ENCODE measurements at regions not wholly inside any gene's neighbourhood (a gene's known extent, or its start where the extent isn't known, plus 50 kb on each side); places are given as distances from the start of the nearest gene placed in this dataset.

- no peaks in the 10 kb centered on the region for H4K20me1 ChIP-seq (ENCODE audit: insufficient read depth, low read length)
- no peaks in the 10 kb centered on the region for H3K79me2 ChIP-seq (ENCODE audit: low read length)
- no peak overlapping the region for H3K4me3 ChIP-seq (ENCODE audit: low read length)
- H3K36me3 ChIP-seq (replicated peaks; ENCODE audit: low read depth, low read length): no peaks in the 10 kb centered on the region
- H3K27me3 ChIP-seq (ENCODE audit: low read depth, low read length): no peaks in the 10 kb centered on the region
- no peak overlapping the region for H3K27ac ChIP-seq (ENCODE audit: low read length)
- no peak for TF ChIP-seq CTCF (IDR thresholded peaks at IDR 0.05; ENCODE audit: low read depth, low read length)
- TF ChIP-seq EZH2phosphoT487 (IDR thresholded peaks at IDR 0.05; ENCODE audit: low read depth): no peak
- peak overlapping the region; percentile 77 for H2AFZ ChIP-seq (ENCODE audit: low read depth, low read length)
- peaks cover 35% of the 10 kb centered on the region for H3K4me1 ChIP-seq (ENCODE audit: low read length)
- no peak overlapping the region for H3K9ac ChIP-seq (ENCODE audit: low read length)
- no peak overlapping the region for H3K4me2 ChIP-seq (ENCODE audit: low read length)
- no peaks in the 10 kb centered on the region for H3K9me3 ChIP-seq (ENCODE audit: insufficient read depth, low read length)
Measured at GRCh38 chr5:34488984-34489383, 167.1 kb upstream of the RAI14 start.

DNA sequence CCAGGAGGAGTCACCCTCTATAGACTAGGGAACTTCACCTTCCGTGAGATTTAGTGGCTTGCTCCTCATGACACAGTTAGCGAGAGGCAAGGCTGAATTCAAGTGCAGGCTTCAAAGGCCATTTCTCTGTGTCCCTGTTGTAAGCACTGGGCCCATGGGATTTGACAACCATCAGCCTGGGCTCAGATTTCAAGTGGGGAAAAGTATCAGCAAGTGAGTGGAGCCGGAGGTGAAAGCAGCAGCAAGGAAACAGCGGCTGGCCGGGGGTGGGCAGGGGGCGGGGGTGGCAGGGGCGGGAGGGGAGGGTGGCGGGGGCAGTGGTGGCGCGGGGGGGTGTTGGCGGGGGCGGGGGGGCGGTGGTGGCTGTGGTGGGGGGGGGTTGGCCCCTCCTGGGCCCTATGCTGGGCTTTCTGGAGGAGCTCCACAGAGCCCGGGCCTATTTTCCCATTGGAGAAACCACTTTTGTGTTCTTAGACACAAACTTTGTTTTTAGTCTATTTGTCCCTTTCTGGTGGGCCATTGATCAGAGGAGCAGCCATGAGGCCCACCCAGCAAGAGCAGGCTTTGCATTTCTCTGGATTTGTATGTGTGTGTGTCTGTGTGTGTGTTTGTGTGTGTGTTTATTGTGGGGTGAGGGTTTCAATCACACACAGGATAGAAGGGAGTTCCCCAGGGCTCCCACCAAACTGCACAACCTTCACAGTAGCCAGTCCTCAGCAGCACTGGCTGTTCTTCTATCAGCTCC, 165.4 kb upstream of the RAI14 start:
- Histone ChIP-seq H3K4me2 (ENCODE audit: low read length) (no peak overlapping the region), H4K20me1 (ENCODE audit: insufficient read depth, low read length) (no peaks in the 10 kb centered on the region), H3K36me3 (replicated peaks; ENCODE audit: low read depth, low read length) (peaks cover 3% of the 10 kb centered on the region), H2AFZ (ENCODE audit: low read depth, low read length) (no peak overlapping the region), H3K27ac (ENCODE audit: low read length) (no peak overlapping the region), H3K9me3 (ENCODE audit: insufficient read depth, low read length) (no peaks in the 10 kb centered on the region), H3K79me2 (ENCODE audit: low read length) (no peaks in the 10 kb centered on the region), H3K9ac (ENCODE audit: low read length) (no peak overlapping the region), H3K27me3 (ENCODE audit: low read depth, low read length) (no peaks in the 10 kb centered on the region), H3K4me1 (ENCODE audit: low read length) (peaks cover 41% of the 10 kb centered on the region), H3K4me3 (ENCODE audit: low read length) (no peak overlapping the region)
- TF ChIP-seq CTCF (IDR thresholded peaks at IDR 0.05; ENCODE audit: low read depth, low read length): no peak
- TF ChIP-seq EZH2phosphoT487 (IDR thresholded peaks at IDR 0.05; ENCODE audit: low read depth): no peak

DNA sequence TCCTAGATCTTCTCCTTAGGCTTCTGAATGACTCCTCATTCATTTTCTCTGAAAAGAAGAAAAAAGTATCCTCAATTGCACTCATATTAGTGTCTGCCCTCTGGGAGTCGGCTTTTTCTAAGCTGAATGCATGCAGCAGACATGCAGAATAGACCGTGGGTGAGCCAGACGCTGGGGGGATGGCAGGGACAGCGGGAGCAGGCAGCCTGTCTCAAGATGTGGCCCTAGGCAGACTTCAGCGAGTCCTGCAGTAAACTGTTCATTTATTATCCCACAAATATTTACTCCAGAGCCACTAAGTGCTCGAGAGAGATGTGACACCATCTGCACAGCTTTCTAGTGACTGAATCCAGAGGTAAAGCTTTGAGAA, 164.9 kb upstream of the RAI14 start:
- Histone ChIP-seq H3K4me2 (ENCODE audit: low read length) (no peak overlapping the region), H3K27ac (ENCODE audit: low read length) (no peak overlapping the region), H2AFZ (ENCODE audit: low read depth, low read length) (no peak overlapping the region)

More for the DNA sequence above, 164.9 kb upstream of the RAI14 start:
- H4K20me1 ChIP-seq (ENCODE audit: insufficient read depth, low read length): no peaks in the 10 kb centered on the region
- TF ChIP-seq CTCF (IDR thresholded peaks at IDR 0.05; ENCODE audit: low read depth, low read length) (no peak), EZH2phosphoT487 (IDR thresholded peaks at IDR 0.05; ENCODE audit: low read depth) (no peak)
- peaks cover 3% of the 10 kb centered on the region for H3K36me3 ChIP-seq (replicated peaks; ENCODE audit: low read depth, low read length)
- H3K4me3 ChIP-seq (ENCODE audit: low read length): no peak overlapping the region
- H3K27me3 ChIP-seq (ENCODE audit: low read depth, low read length): no peaks in the 10 kb centered on the region
- H3K79me2 ChIP-seq (ENCODE audit: low read length): no peaks in the 10 kb centered on the region
- peaks cover 42% of the 10 kb centered on the region for H3K4me1 ChIP-seq (ENCODE audit: low read length)
- no peak overlapping the region for H3K9ac ChIP-seq (ENCODE audit: low read length)
- no peaks in the 10 kb centered on the region for H3K9me3 ChIP-seq (ENCODE audit: insufficient read depth, low read length)

All from OCI-LY3 (cell line).